BE2C (cell line): ENCODE measurements at regions not wholly inside any gene's neighbourhood (a gene's known extent, or its start where the extent isn't known, plus 50 kb on each side); places are given as distances from the start of the nearest gene placed in this dataset.
"Not testable (repeated sequence)": the region's sequence is repeated elsewhere in the genome, so short reads cannot be mapped to it uniquely, and the experiment has no call there.

Experiments
- DNase-seq: peaks from one replicate; pipeline ENCODE4 v3.0.0-alpha.2; 2020
- H3K27me3 ChIP-seq: fragments of 250-450 bp; sonication (Bioruptor Pico); 2 replicates; pipeline ENCODE4 v1.5.1; 2020; ENCODE audit warnings: mild to moderate bottlenecking
- H3K36me3 ChIP-seq: fragments of 250-450 bp; sonication (Bioruptor Pico); 2 replicates; pipeline ENCODE4 v1.5.1; 2020; ENCODE audit warnings: mild to moderate bottlenecking
- H3K4me1 ChIP-seq: fragments of 250-450 bp; sonication (Bioruptor Pico); 2 replicates; pipeline ENCODE4 v1.5.1; 2020
- H3K4me3 ChIP-seq: 2 replicates; pipeline ENCODE4 v1.5.1; 2011; ENCODE audit warnings: low read depth, low read length
- H3K9me3 ChIP-seq: fragments of 250-450 bp; sonication (Bioruptor Pico); 2 replicates; pipeline ENCODE4 v1.5.1; 2020
- TF ChIP-seq, protein P1 (sequence below): IDR thresholded peaks from 2 replicates; pipeline ENCODE4 v1.5.1; 2012; ENCODE audit warnings: mild to moderate bottlenecking, low read depth, low read length

DNA sequence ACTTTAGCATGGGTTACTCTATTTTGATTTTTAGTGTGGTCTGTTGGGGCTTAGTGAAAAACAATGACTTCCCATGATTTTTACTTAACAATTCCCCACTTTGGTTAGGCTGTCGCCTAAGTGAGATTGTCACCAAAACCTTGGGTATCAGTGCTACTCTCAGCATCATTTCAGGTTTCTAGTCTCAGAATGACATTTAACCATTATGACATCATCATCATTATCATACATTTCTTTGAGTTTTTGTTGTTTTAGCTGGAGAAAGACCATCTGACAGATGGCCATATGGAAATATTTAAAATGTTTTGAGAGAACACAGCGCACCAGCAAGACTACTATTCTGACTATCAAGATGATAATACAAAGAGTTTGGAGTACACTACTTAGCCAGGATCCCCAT lies 551.0 kb upstream of the PTPRD start:
- no peak for DNase-seq
- Histone ChIP-seq H3K36me3 (no peaks in the 10 kb centered on the region), H3K4me1 (no peaks in the 10 kb centered on the region), H3K27me3 (no peaks in the 10 kb centered on the region), H3K9me3 (no peaks in the 10 kb centered on the region), H3K4me3 (no peak overlapping the region)
- TF ChIP-seq, protein P1, sequence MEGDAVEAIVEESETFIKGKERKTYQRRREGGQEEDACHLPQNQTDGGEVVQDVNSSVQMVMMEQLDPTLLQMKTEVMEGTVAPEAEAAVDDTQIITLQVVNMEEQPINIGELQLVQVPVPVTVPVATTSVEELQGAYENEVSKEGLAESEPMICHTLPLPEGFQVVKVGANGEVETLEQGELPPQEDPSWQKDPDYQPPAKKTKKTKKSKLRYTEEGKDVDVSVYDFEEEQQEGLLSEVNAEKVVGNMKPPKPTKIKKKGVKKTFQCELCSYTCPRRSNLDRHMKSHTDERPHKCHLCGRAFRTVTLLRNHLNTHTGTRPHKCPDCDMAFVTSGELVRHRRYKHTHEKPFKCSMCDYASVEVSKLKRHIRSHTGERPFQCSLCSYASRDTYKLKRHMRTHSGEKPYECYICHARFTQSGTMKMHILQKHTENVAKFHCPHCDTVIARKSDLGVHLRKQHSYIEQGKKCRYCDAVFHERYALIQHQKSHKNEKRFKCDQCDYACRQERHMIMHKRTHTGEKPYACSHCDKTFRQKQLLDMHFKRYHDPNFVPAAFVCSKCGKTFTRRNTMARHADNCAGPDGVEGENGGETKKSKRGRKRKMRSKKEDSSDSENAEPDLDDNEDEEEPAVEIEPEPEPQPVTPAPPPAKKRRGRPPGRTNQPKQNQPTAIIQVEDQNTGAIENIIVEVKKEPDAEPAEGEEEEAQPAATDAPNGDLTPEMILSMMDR, result no peak

DNA sequence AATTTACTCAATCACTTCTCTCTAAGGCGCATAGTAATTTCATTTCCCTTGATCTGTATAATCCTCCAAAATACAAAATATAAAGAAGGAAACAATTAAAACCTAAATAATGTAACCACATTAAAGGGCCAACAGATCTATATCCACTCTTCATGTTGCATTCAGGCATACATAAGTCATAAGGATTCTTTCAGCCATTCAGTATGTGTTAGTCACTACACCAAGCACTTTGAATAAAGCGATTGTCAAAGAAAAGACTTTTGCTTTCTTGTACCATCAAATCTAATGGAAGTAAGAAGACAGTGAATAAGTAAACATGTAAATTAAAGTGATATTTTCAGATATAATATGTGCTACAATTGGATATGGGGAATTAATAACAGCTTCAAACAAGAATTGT lies 569.2 kb upstream of the PTPRD start:
- Histone ChIP-seq H3K36me3 (no peaks in the 10 kb centered on the region), H3K27me3 (no peaks in the 10 kb centered on the region), H3K4me3 (no peak overlapping the region), H3K9me3 (no peaks in the 10 kb centered on the region), H3K4me1 (no peaks in the 10 kb centered on the region)
- TF ChIP-seq, protein P1, result no peak
- no peak for DNase-seq

DNA sequence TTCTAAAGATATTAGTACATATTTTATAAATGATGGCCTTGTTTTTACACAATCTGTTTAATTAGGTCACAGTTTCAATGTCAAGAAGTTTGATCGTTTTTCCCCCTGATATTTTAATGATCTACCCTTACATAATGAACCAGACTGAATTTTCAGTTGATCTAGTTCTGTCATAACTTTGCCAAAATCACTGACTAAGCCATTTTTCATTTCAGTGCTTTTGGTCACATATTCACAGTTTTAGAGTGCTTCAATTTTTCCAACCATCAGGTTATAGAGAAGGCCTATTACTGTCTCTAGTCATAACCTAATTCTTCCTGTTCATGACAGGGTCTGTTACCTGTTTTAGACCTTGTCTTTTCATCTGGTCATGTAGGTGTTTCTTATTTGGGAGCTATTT lies 577.9 kb upstream of the PTPRD start:
- Histone ChIP-seq H3K36me3 (no peaks in the 10 kb centered on the region), H3K27me3 (no peaks in the 10 kb centered on the region), H3K9me3 (no peaks in the 10 kb centered on the region), H3K4me1 (no peaks in the 10 kb centered on the region), H3K4me3 (no peak overlapping the region)
- DNase-seq, result no peak
- TF ChIP-seq, protein P1, result no peak

DNA sequence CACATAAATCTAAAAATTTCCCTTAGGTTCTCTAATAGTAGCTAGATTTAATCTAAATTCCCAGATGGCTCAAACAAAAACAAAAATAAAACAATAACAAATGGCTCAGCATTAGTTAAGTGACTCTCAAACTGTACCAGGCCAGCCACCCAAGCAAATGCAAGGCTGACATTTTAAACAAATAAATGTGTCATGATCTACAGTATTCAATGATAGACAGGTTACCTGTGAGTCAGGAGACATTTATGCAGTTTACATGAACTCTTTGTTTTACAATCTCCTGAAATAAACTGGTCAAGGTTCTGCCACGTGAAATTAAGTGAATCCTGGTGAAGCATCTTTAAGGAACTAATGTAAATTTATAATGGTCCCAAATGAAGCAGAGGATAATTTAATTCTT lies 580.2 kb upstream of the PTPRD start:
- H3K4me1 ChIP-seq, result no peaks in the 10 kb centered on the region
- TF ChIP-seq, protein P1, result no peak
- no peaks in the 10 kb centered on the region for H3K36me3 ChIP-seq
- no peak for DNase-seq
- H3K9me3 ChIP-seq, result no peaks in the 10 kb centered on the region
- no peaks in the 10 kb centered on the region for H3K27me3 ChIP-seq
- no peak overlapping the region for H3K4me3 ChIP-seq

DNA sequence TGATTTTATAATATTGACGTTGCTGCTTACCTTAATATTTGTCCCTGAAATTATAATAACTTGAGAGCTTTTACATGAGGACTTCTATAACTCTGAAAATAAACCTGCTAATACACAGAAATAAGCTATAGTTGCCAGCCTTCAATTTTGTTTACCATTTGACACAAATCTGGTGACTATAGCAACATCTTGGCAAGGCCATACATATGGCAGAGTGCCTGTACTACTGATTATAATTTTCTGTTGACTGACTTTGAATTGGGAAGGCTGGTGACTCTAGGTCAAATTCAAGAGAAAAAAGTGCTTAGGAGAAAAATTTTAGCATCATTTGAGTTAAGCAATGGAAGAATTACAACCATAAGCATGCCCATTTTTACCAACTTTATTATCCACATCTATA lies 581.4 kb upstream of the PTPRD start:
- TF ChIP-seq, protein P1, result no peak
- Histone ChIP-seq H3K36me3 (no peaks in the 10 kb centered on the region), H3K9me3 (no peaks in the 10 kb centered on the region), H3K4me1 (no peaks in the 10 kb centered on the region), H3K4me3 (no peak overlapping the region), H3K27me3 (no peaks in the 10 kb centered on the region)
- DNase-seq, result no peak

DNA sequence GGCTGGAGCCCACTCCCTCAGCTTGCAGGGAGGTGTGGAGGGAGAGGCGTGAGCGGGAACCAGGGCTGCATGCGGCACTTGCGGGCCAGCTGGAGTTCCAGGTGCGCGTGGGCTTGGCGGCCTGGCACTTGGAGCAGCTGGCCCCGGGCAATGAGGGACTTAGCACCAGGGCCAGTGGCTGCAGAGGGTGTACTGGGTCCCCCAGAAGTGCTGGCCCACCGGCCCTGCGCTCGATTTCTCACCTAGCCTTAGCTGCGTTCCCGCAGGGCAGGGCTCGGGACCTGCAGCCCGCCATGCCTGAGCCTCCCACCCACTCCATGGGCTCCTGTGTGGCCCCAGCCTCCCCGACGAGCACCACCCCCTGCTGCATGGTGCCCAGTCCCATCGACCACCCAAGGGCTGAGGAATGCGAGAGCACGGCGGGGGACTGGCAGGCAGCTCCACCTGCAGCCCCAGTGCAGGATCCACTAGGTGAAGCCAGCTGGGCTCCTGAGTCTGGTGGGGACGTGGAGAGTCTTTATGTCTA lies 584.1 kb upstream of the PTPRD start:
- not testable (repeated sequence) for H3K36me3 ChIP-seq, H3K4me3 ChIP-seq, DNase-seq, H3K9me3 ChIP-seq, H3K4me1 ChIP-seq, H3K27me3 ChIP-seq

DNA sequence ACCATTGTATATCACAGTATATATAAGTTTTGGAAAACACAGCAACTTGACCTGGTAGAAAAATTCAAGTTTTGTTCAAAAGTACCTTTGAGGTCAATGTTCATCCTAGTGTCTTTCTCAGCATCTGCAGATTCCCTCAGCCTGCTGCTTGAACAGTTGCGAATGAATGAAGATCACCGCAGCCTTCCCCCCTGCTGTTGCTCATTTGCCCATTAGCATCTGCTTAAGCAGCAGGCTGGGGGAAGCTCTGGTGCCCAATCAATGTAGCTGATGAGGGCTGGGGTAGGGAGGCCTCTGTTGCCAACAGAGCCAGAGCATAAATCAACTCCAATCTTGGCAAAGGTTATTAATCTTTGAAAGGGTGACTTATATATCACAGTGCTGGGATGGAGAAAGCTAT lies 586.5 kb upstream of the PTPRD start:
- DNase-seq, result no peak
- TF ChIP-seq, protein P1, result no peak
- H3K4me3 ChIP-seq, result no peak overlapping the region
- no peaks in the 10 kb centered on the region for H3K36me3 ChIP-seq
- H3K4me1 ChIP-seq, result no peaks in the 10 kb centered on the region
- H3K9me3 ChIP-seq, result no peaks in the 10 kb centered on the region; the same call in 1 of the 2 replicates
- no peaks in the 10 kb centered on the region for H3K27me3 ChIP-seq
